ENCODE measurements at regions not wholly inside any gene's neighbourhood (a gene's known extent, or its start where the extent isn't known, plus 50 kb on each side); places are given as distances from the start of the nearest gene placed in this dataset.
"Not testable (repeated sequence)": the region's sequence is repeated elsewhere in the genome, so short reads cannot be mapped to it uniquely, and the experiment has no call there.

GRCh38 chr10:90028312-90028711, 326.9 kb downstream of the KIF20B start:
- no peak for DNase-seq (ENCODE audit: extremely low spot score in 2 of 2)
- Histone ChIP-seq H3K27me3 (no peaks in the 10 kb centered on the region), H3K27ac (no peak overlapping the region), H3K4me3 (no peak overlapping the region), H3K4me1 (no peaks in the 10 kb centered on the region), H3K9me3 (no peaks in the 10 kb centered on the region), H3K36me3 (no peaks in the 10 kb centered on the region)
- intact Hi-C loops (cut with DNase I): no loop called here
- no peak for TF ChIP-seq POLR2AphosphoS5 (IDR thresholded peaks at IDR 0.05; ENCODE audit: insufficient read depth in 1 of 2, low read depth in 1 of 2)

GRCh38 chr10:90031776-90032175, 330.4 kb downstream of the KIF20B start:
- no peak for DNase-seq (ENCODE audit: extremely low spot score in 2 of 2)
- H3K4me3 ChIP-seq: no peak overlapping the region
- H3K36me3 ChIP-seq: no peaks in the 10 kb centered on the region
- H3K27me3 ChIP-seq: no peaks in the 10 kb centered on the region
- no peak for TF ChIP-seq POLR2AphosphoS5 (IDR thresholded peaks at IDR 0.05; ENCODE audit: insufficient read depth in 1 of 2, low read depth in 1 of 2)
- TF ChIP-seq POLR2A (IDR thresholded peaks at IDR 0.05): no peak
- no peak overlapping the region for H3K27ac ChIP-seq
- H3K4me1 ChIP-seq: no peaks in the 10 kb centered on the region
- intact Hi-C loops (cut with DNase I): no loop called here
- H3K9me3 ChIP-seq: no peaks in the 10 kb centered on the region

GRCh38 chr10:90032519-90032918, 331.1 kb downstream of the KIF20B start:
- Histone ChIP-seq H3K27me3 (no peaks in the 10 kb centered on the region), H3K4me3 (no peak overlapping the region), H3K36me3 (no peaks in the 10 kb centered on the region), H3K27ac (no peak overlapping the region), H3K9me3 (no peaks in the 10 kb centered on the region), H3K4me1 (no peaks in the 10 kb centered on the region)
- TF ChIP-seq CTCF (IDR thresholded peaks at IDR 0.05): no peak
- no peak for TF ChIP-seq POLR2A (IDR thresholded peaks at IDR 0.05)
- TF ChIP-seq POLR2AphosphoS5 (IDR thresholded peaks at IDR 0.05; ENCODE audit: insufficient read depth in 1 of 2, low read depth in 1 of 2): no peak
- DNase-seq (ENCODE audit: extremely low spot score in 2 of 2): no peak
- intact Hi-C loops (cut with DNase I): no loop called here

- H3K36me3 ChIP-seq; DNase-seq (ENCODE audit: extremely low spot score in 2 of 2); H3K4me3 ChIP-seq; H3K27me3 ChIP-seq; intact Hi-C loops (cut with DNase I); H3K27ac ChIP-seq; H3K9me3 ChIP-seq; H3K4me1 ChIP-seq: not testable (repeated sequence)
These were observed 333.5 kb downstream of the KIF20B start for GRCh38 chr10:90034862-90035261.

- intact Hi-C loops (cut with DNase I): no loop called here
- Histone ChIP-seq H3K27me3 (no peaks in the 10 kb centered on the region), H3K9me3 (no peaks in the 10 kb centered on the region), H3K36me3 (no peaks in the 10 kb centered on the region), H3K4me3 (no peak overlapping the region), H3K27ac (no peak overlapping the region), H3K4me1 (no peaks in the 10 kb centered on the region)
- TF ChIP-seq CTCF (IDR thresholded peaks at IDR 0.05) (no peak), POLR2AphosphoS5 (IDR thresholded peaks at IDR 0.05; ENCODE audit: insufficient read depth in 1 of 2, low read depth in 1 of 2) (no peak), POLR2A (IDR thresholded peaks at IDR 0.05) (no peak)
- DNase-seq (ENCODE audit: extremely low spot score in 2 of 2): no peak
These were observed 340.2 kb downstream of the KIF20B start for GRCh38 chr10:90041585-90041984.

GRCh38 chr10:90042075-90042474, 340.7 kb downstream of the KIF20B start:
- Histone ChIP-seq H3K36me3 (no peaks in the 10 kb centered on the region), H3K9me3 (no peaks in the 10 kb centered on the region), H3K27ac (no peak overlapping the region), H3K27me3 (no peaks in the 10 kb centered on the region), H3K4me3 (no peak overlapping the region), H3K4me1 (no peaks in the 10 kb centered on the region)
- no peak for DNase-seq (ENCODE audit: extremely low spot score in 2 of 2)
- intact Hi-C loops (cut with DNase I): no loop called here
- TF ChIP-seq CTCF (IDR thresholded peaks at IDR 0.05): no peak
- no peak for TF ChIP-seq POLR2A (IDR thresholded peaks at IDR 0.05)
- TF ChIP-seq POLR2AphosphoS5 (IDR thresholded peaks at IDR 0.05; ENCODE audit: insufficient read depth in 1 of 2, low read depth in 1 of 2): no peak

- no peak for TF ChIP-seq POLR2AphosphoS5 (IDR thresholded peaks at IDR 0.05; ENCODE audit: insufficient read depth in 1 of 2, low read depth in 1 of 2)
- TF ChIP-seq CTCF (IDR thresholded peaks at IDR 0.05): no peak
- no peak for TF ChIP-seq POLR2A (IDR thresholded peaks at IDR 0.05)
- Histone ChIP-seq H3K4me1 (no peaks in the 10 kb centered on the region), H3K27me3 (no peaks in the 10 kb centered on the region), H3K27ac (no peak overlapping the region), H3K4me3 (no peak overlapping the region), H3K9me3 (no peaks in the 10 kb centered on the region), H3K36me3 (no peaks in the 10 kb centered on the region)
- intact Hi-C loops (cut with DNase I): no loop called here
- DNase-seq (ENCODE audit: extremely low spot score in 2 of 2): no peak
These were observed 345.9 kb downstream of the KIF20B start for GRCh38 chr10:90047243-90047729.

Measured in vagina (tissue), 2 donors.